ENCODE measurements at regions not wholly inside any gene's neighbourhood (a gene's known extent, or its start where the extent isn't known, plus 50 kb on each side); places are given as distances from the start of the nearest gene placed in this dataset.

- DNase-seq (ENCODE audit: low read depth, low spot score), result no peak
Measured at GRCh38 chr2:228864131-228864530, 407.0 kb downstream of the PID1 start.

- no peak for DNase-seq (ENCODE audit: low read depth, low spot score)
Measured at GRCh38 chr2:228860601-228861285, 410.3 kb downstream of the PID1 start.

- DNase-seq (ENCODE audit: low read depth, low spot score), result peak; percentile 3
Measured at GRCh38 chr2:228853151-228853550, 417.9 kb downstream of the PID1 start.

GRCh38 chr2:228848638-228849037 lies 422.4 kb downstream of the PID1 start:
- no peak for DNase-seq (ENCODE audit: low read depth, low spot score)

GRCh38 chr2:228847684-228848083 lies 423.4 kb downstream of the PID1 start:
- no peak for DNase-seq (ENCODE audit: low read depth, low spot score)

- DNase-seq (ENCODE audit: low read depth, low spot score), result no peak
Measured at GRCh38 chr2:228846161-228846560, 424.9 kb downstream of the PID1 start.

- DNase-seq (ENCODE audit: low read depth, low spot score), result no peak
Measured at GRCh38 chr2:228845162-228845925, 425.7 kb downstream of the PID1 start.

- no peak for DNase-seq (ENCODE audit: low read depth, low spot score)
Measured at GRCh38 chr2:228841877-228842276, 429.2 kb downstream of the PID1 start.

- DNase-seq (ENCODE audit: low read depth, low spot score), result no peak
Measured at GRCh38 chr2:228841475-228841874, 429.6 kb downstream of the PID1 start.

- DNase-seq (ENCODE audit: low read depth, low spot score), result no peak
Measured at GRCh38 chr2:228840743-228841114, 430.4 kb downstream of the PID1 start.

GRCh38 chr2:228840113-228840742 lies 430.9 kb downstream of the PID1 start:
- no peak for DNase-seq (ENCODE audit: low read depth, low spot score)

GRCh38 chr2:228839421-228839876 lies 431.6 kb downstream of the PID1 start:
- DNase-seq (ENCODE audit: low read depth, low spot score), result no peak

- DNase-seq (ENCODE audit: low read depth, low spot score), result no peak
Measured at GRCh38 chr2:228838819-228839218, 432.3 kb downstream of the PID1 start.

GRCh38 chr2:228828397-228828796 lies 442.7 kb downstream of the PID1 start:
- no peak for DNase-seq (ENCODE audit: low read depth, low spot score)

GRCh38 chr2:228827056-228827700 lies 443.9 kb downstream of the PID1 start:
- DNase-seq (ENCODE audit: low read depth, low spot score), result no peak

- no peak for DNase-seq (ENCODE audit: low read depth, low spot score)
Measured at GRCh38 chr2:228819701-228820100, 451.4 kb downstream of the PID1 start.

GRCh38 chr2:228802181-228803071 lies 468.7 kb downstream of the PID1 start:
- no peak for DNase-seq (ENCODE audit: low read depth, low spot score)

- no peak for DNase-seq (ENCODE audit: low read depth, low spot score)
Measured at GRCh38 chr2:228801451-228801850, 469.6 kb downstream of the PID1 start.

- no peak for DNase-seq (ENCODE audit: low read depth, low spot score)
Measured at GRCh38 chr2:228799208-228799588, 471.9 kb downstream of the PID1 start.

- DNase-seq (ENCODE audit: low read depth, low spot score), result no peak
Measured at GRCh38 chr2:228798458-228799207, 472.5 kb downstream of the PID1 start.
